HEK293 (cell line): ENCODE measurements at regions not wholly inside any gene's neighbourhood (a gene's known extent, or its start where the extent isn't known, plus 50 kb on each side); places are given as distances from the start of the nearest gene placed in this dataset.

Source experiments
- CTCF ChIA-PET: fragments of 350-600 bp; formaldehyde crosslinking; extraction: SDS; loops from one replicate; lab custom pipeline; 2021; ENCODE audit warnings: antibody characterized with exemption; lab: Yijun Ruan, JAX
- POLR2A ChIA-PET: fragments of 300-600 bp; formaldehyde crosslinking; extraction: SDS; loops from one replicate; lab custom pipeline; 2020; ENCODE audit warnings: antibody characterized with exemption, inconsistent platforms; lab: Yijun Ruan, JAX
- H3K27ac ChIP-seq: fragments of 200-500 bp; sonication (Bioruptor generic); 2 replicates; pipeline ENCODE4 v1.5.1; 2014; ENCODE audit warnings: low read depth, low read length, control low read depth, inconsistent platforms; ENCODE audit errors: extremely low read depth
- H3K36me3 ChIP-seq, 2 experiments: fragments of 200-500 bp in 1 of 2; sonication (Bioruptor generic) in 1 of 2; 1 replicate in 1 of 2; 2 replicates in 1 of 2; pipeline ENCODE4 v1.5.1; 2014 to 2017; ENCODE audit warnings: inconsistent platforms in 2 of 2, low read length in 2 of 2; ENCODE audit not compliant: control insufficient read depth in 2 of 2, insufficient read depth in 1 of 2
- H3K4me1 ChIP-seq: fragments of 200-500 bp; sonication (Bioruptor generic); 2 replicates; pipeline ENCODE4 v1.5.1; 2014; ENCODE audit warnings: mild to moderate bottlenecking, low read length, inconsistent platforms; ENCODE audit not compliant: control insufficient read depth, insufficient read depth
- H3K4me3 ChIP-seq: 2 replicates; pipeline ENCODE4 v1.5.1; 2011; ENCODE audit warnings: low read depth, mild to moderate bottlenecking, control low read depth, low read length, moderate library complexity
- H3K9me3 ChIP-seq: fragments of 200-500 bp; sonication (Bioruptor generic); 2 replicates; pipeline ENCODE4 v1.5.1; 2014; ENCODE audit warnings: low read depth, low read length, inconsistent platforms; ENCODE audit not compliant: control insufficient read depth, insufficient read depth
- BCL11B ChIP-seq: fragments of 450-650 bp; formaldehyde crosslinking; IDR thresholded peaks from 2 replicates; pipeline ENCODE4 v1.5.1; 2016; ENCODE audit warnings: low read depth, missing biosample characterization, missing genetic modification characterization
- HOXD13 ChIP-seq: sonication (generic); formaldehyde crosslinking; IDR thresholded peaks from 2 replicates; pipeline ENCODE4 v1.8.0; 2022; ENCODE audit warnings: missing genetic modification reagents, borderline replicate concordance
- IKZF3 ChIP-seq: fragments of 450-650 bp; IDR thresholded peaks from 2 replicates; pipeline ENCODE4 v1.5.0; 2018; ENCODE audit warnings: missing biosample characterization, mild to moderate bottlenecking, missing genetic modification characterization, moderate library complexity
- KLF8 ChIP-seq: fragments of 450-650 bp; formaldehyde crosslinking; IDR thresholded peaks from 2 replicates; pipeline ENCODE4 v1.5.1; 2016; ENCODE audit warnings: missing biosample characterization, missing genetic modification characterization
- MZF1 ChIP-seq: fragments of 450-650 bp; formaldehyde crosslinking; IDR thresholded peaks from 2 replicates; pipeline ENCODE4 v1.5.1; 2017; ENCODE audit warnings: missing biosample characterization, missing genetic modification characterization, borderline replicate concordance
- SALL2 ChIP-seq: fragments of 450-650 bp; formaldehyde crosslinking; IDR thresholded peaks from 2 replicates; pipeline ENCODE4 v1.5.0; 2017; ENCODE audit warnings: missing biosample characterization, mild to moderate bottlenecking, missing genetic modification characterization, borderline replicate concordance
- SP2 ChIP-seq: fragments of 450-650 bp; formaldehyde crosslinking; IDR thresholded peaks from 2 replicates; pipeline ENCODE4 v1.5.1; 2016; ENCODE audit warnings: missing biosample characterization, missing genetic modification characterization
- SP3 ChIP-seq: fragments of 450-650 bp; formaldehyde crosslinking; IDR thresholded peaks from 2 replicates; pipeline ENCODE4 v1.5.1; 2016; ENCODE audit warnings: missing biosample characterization, missing genetic modification characterization
- ZBTB1 ChIP-seq: fragments of 450-650 bp; formaldehyde crosslinking; IDR thresholded peaks from 2 replicates; pipeline ENCODE4 v1.5.1; 2016; ENCODE audit warnings: missing biosample characterization, missing genetic modification characterization
- ZBTB17 ChIP-seq: fragments of 450-650 bp; formaldehyde crosslinking; IDR thresholded peaks from 2 replicates; pipeline ENCODE4 v1.5.1; 2016; ENCODE audit warnings: missing biosample characterization, missing genetic modification characterization
- ZBTB8A ChIP-seq: fragments of 450-650 bp; formaldehyde crosslinking; IDR thresholded peaks from 2 replicates; pipeline ENCODE4 v1.5.1; 2016; ENCODE audit warnings: missing biosample characterization, missing genetic modification characterization
- ZNF10 ChIP-seq: fragments of 450-650 bp; formaldehyde crosslinking; IDR thresholded peaks from 2 replicates; pipeline ENCODE4 v1.5.1; 2017; ENCODE audit warnings: missing biosample characterization, missing genetic modification characterization
- ZNF112 ChIP-seq: fragments of 450-650 bp; formaldehyde crosslinking; IDR thresholded peaks from 2 replicates; pipeline ENCODE4 v1.5.0; 2017; ENCODE audit warnings: missing biosample characterization, missing genetic modification characterization
- ZNF132 ChIP-seq: fragments of 450-650 bp; formaldehyde crosslinking; IDR thresholded peaks from 2 replicates; pipeline ENCODE4 v1.5.1; 2017; ENCODE audit warnings: missing biosample characterization, missing genetic modification characterization, borderline replicate concordance
- ZNF16 ChIP-seq: fragments of 450-650 bp; formaldehyde crosslinking; IDR thresholded peaks from 2 replicates; pipeline ENCODE4 v1.5.1; 2016; ENCODE audit warnings: low read depth, missing biosample characterization, missing genetic modification characterization
- ZNF214 ChIP-seq: fragments of 450-650 bp; formaldehyde crosslinking; IDR thresholded peaks from 2 replicates; pipeline ENCODE4 v1.5.1; 2017; ENCODE audit warnings: missing biosample characterization, mild to moderate bottlenecking, missing genetic modification characterization, borderline replicate concordance
- ZNF335 ChIP-seq: fragments of 450-650 bp; formaldehyde crosslinking; conservative IDR thresholded peaks from 2 replicates; pipeline ENCODE4 v1.5.1; 2016; ENCODE audit warnings: missing biosample characterization, missing genetic modification characterization
- ZNF350 ChIP-seq: fragments of 450-650 bp; formaldehyde crosslinking; IDR thresholded peaks from 2 replicates; pipeline ENCODE4 v1.5.0; 2017; ENCODE audit warnings: missing biosample characterization, mild to moderate bottlenecking, missing genetic modification characterization
- ZNF391 ChIP-seq: fragments of 450-650 bp; formaldehyde crosslinking; IDR thresholded peaks from 2 replicates; pipeline ENCODE4 v1.5.1; 2016; ENCODE audit warnings: low read depth, missing biosample characterization, missing genetic modification characterization, borderline replicate concordance
- ZNF529 ChIP-seq: fragments of 450-650 bp; formaldehyde crosslinking; IDR thresholded peaks from 2 replicates; pipeline ENCODE4 v1.5.1; 2017; ENCODE audit warnings: missing genetic modification characterization, missing biosample characterization; ENCODE audit not compliant: insufficient replicate concordance
- ZNF610 ChIP-seq: fragments of 450-650 bp; formaldehyde crosslinking; IDR thresholded peaks from 2 replicates; pipeline ENCODE4 v1.5.1; 2016; ENCODE audit warnings: missing biosample characterization, missing genetic modification characterization, borderline replicate concordance
- ZNF654 ChIP-seq: fragments of 450-650 bp; formaldehyde crosslinking; IDR thresholded peaks from 2 replicates; pipeline ENCODE4 v1.5.1; 2016; ENCODE audit warnings: low read depth, missing biosample characterization, missing genetic modification characterization
- ZNF660 ChIP-seq: fragments of 450-650 bp; IDR thresholded peaks from 2 replicates; pipeline ENCODE4 v1.5.1; 2018; ENCODE audit warnings: missing biosample characterization, mild to moderate bottlenecking, missing genetic modification characterization
- ZNF785 ChIP-seq: fragments of 450-650 bp; formaldehyde crosslinking; IDR thresholded peaks from 2 replicates; pipeline ENCODE4 v1.5.1; 2016; ENCODE audit warnings: missing biosample characterization, missing genetic modification characterization
- ZSCAN16 ChIP-seq: fragments of 450-650 bp; formaldehyde crosslinking; IDR thresholded peaks from 2 replicates; pipeline ENCODE4 v1.5.1; 2016; ENCODE audit warnings: missing biosample characterization, missing genetic modification characterization
- ZSCAN23 ChIP-seq: fragments of 450-650 bp; formaldehyde crosslinking; IDR thresholded peaks from 2 replicates; pipeline ENCODE4 v1.5.1; 2016; ENCODE audit warnings: missing biosample characterization, missing genetic modification characterization
- TF ChIP-seq, protein P1 (sequence below): fragments of 450-650 bp; formaldehyde crosslinking; IDR thresholded peaks from 2 replicates; pipeline ENCODE4 v1.5.1; 2016; ENCODE audit warnings: missing biosample characterization, missing genetic modification characterization
- TF ChIP-seq, protein P2 (sequence below): fragments of 450-650 bp; formaldehyde crosslinking; IDR thresholded peaks from 2 replicates; pipeline ENCODE4 v1.5.1; 2017; ENCODE audit warnings: missing biosample characterization, missing genetic modification characterization
- TF ChIP-seq, protein P3 (sequence below): fragments of 450-650 bp; formaldehyde crosslinking; IDR thresholded peaks from 2 replicates; pipeline ENCODE4 v1.5.1; 2016; ENCODE audit warnings: missing biosample characterization, missing genetic modification characterization

DNA sequence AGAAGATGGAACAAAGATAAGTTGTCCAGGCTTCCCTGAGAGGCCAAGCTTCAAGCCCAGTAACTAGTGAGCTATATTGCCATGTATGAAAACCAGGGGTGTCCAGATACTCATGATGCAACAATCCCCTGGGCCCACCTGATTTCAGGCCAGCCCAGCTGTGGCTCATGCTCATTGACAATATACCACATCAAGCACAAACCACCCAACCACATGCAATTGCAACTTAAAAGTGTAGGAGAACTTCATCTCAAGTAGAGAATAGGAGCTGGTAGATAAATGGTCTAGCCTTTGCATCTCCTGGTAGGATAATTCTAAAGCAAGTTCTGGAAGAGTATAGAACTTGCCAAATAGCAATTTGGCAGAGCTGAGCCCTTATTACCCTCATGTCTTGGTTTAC is 561.3 kb downstream of the IGSF11 start:
- ChIA-PET POLR2A (no interaction called here), CTCF (no interaction called here)
- Histone ChIP-seq H3K4me3 (no peak overlapping the region), H3K9me3 (no peaks in the 10 kb centered on the region), H3K27ac (no peak overlapping the region), H3K4me1 (no peaks in the 10 kb centered on the region), H3K36me3 (no peaks in the 10 kb centered on the region)
- TF ChIP-seq MZF1 (tag by site-specific recombination) (no peak), ZNF350 (tag by site-specific recombination) (no peak), SP2 (tag by site-specific recombination) (no peak), ZNF10 (no peak), SP3 (no peak), ZNF112 (no peak), ZNF16 (tag by site-specific recombination) (no peak), ZBTB17 (no peak), ZNF660 (no peak), ZNF335 (tag by site-specific recombination) (no peak), KLF8 (tag by site-specific recombination) (no peak), ZBTB8A (tag by site-specific recombination) (no peak), ZNF132 (tag by site-specific recombination) (no peak), ZNF610 (tag by site-specific recombination) (no peak), ZSCAN16 (tag by site-specific recombination) (no peak), ZBTB1 (tag by site-specific recombination) (no peak), ZNF654 (tag by site-specific recombination) (no peak), SALL2 (tag by site-specific recombination) (no peak), ZNF391 (tag by site-specific recombination) (no peak)
- TF ChIP-seq, protein P1, sequence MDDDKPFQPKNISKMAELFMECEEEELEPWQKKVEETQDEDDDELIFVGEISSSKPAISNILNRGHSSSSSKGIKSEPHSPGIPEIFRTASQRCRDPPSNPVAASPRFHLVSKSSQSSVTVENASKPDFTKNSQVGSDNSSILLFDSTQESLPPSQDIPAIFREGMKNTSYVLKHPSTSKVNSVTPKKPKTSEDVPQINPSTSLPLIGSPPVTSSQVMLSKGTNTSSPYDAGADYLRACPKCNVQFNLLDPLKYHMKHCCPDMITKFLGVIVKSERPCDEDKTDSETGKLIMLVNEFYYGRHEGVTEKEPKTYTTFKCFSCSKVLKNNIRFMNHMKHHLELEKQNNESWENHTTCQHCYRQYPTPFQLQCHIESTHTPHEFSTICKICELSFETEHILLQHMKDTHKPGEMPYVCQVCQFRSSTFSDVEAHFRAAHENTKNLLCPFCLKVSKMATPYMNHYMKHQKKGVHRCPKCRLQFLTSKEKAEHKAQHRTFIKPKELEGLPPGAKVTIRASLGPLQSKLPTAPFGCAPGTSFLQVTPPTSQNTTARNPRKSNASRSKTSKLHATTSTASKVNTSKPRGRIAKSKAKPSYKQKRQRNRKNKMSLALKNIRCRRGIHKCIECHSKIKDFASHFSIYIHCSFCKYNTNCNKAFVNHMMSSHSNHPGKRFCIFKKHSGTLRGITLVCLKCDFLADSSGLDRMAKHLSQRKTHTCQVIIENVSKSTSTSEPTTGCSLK, result no peak

DNA sequence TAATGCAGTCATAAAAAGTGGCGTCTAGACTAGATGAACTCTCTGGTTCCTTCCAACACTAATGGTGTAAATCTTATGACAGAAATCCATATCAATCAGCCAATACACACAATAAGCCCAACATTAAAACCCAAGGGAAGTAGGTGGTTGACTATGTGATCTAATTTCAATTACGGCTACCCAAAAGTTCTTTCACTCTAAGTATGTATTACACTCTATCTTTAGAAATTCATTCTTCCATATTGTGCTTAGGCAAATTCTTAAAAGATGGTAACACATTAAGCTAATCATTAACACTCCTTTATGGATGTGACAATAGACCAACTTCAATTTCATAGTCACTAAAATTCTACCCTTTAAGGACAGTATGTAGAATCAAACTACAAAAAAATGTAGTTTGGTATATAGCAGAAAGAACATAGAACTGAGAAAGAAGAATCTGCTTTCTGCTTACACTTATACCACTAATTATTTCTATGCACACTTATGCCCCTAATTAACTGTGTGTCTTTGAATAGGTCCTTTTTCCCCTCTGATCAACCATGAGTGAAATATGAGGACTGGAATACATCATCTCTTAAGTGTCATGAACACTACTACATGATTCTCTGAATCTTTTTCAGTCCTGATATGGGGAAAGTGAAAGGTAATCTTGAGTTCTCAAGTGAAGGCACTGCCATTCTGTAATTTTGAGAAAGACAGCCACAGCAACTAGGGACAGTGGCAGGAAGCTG is 557.6 kb downstream of the IGSF11 start:
- no peak for TF ChIP-seq ZNF785 (tag by site-specific recombination)
- no peak for TF ChIP-seq ZSCAN23 (tag by site-specific recombination)
- TF ChIP-seq ZBTB8A (tag by site-specific recombination), result no peak
- TF ChIP-seq, protein P2, sequence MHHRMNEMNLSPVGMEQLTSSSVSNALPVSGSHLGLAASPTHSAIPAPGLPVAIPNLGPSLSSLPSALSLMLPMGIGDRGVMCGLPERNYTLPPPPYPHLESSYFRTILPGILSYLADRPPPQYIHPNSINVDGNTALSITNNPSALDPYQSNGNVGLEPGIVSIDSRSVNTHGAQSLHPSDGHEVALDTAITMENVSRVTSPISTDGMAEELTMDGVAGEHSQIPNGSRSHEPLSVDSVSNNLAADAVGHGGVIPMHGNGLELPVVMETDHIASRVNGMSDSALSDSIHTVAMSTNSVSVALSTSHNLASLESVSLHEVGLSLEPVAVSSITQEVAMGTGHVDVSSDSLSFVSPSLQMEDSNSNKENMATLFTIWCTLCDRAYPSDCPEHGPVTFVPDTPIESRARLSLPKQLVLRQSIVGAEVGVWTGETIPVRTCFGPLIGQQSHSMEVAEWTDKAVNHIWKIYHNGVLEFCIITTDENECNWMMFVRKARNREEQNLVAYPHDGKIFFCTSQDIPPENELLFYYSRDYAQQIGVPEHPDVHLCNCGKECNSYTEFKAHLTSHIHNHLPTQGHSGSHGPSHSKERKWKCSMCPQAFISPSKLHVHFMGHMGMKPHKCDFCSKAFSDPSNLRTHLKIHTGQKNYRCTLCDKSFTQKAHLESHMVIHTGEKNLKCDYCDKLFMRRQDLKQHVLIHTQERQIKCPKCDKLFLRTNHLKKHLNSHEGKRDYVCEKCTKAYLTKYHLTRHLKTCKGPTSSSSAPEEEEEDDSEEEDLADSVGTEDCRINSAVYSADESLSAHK (tag by site-specific recombination), result no peak
- TF ChIP-seq ZNF214 (tag by site-specific recombination), result no peak
- no peak for TF ChIP-seq ZNF529
- TF ChIP-seq IKZF3 (tag by site-specific recombination), result no peak
- TF ChIP-seq BCL11B (tag by site-specific recombination), result no peak
- TF ChIP-seq ZNF610 (tag by site-specific recombination), result no peak
- TF ChIP-seq, protein P3, sequence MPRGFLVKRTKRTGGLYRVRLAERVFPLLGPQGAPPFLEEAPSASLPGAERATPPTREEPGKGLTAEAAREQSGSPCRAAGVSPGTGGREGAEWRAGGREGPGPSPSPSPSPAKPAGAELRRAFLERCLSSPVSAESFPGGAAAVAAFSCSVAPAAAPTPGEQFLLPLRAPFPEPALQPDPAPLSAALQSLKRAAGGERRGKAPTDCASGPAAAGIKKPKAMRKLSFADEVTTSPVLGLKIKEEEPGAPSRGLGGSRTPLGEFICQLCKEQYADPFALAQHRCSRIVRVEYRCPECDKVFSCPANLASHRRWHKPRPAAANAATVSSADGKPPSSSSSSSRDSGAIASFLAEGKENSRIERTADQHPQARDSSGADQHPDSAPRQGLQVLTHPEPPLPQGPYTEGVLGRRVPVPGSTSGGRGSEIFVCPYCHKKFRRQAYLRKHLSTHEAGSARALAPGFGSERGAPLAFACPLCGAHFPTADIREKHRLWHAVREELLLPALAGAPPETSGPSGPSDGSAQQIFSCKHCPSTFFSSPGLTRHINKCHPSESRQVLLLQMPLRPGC (tag by site-specific recombination), result no peak
- no peak for TF ChIP-seq HOXD13 (CRISPR knock-in tag)
- no peaks in the 10 kb centered on the region for H3K36me3 ChIP-seq
- POLR2A ChIA-PET, result no interaction called here
- no peaks in the 10 kb centered on the region for H3K4me1 ChIP-seq
- H3K27ac ChIP-seq, result no peak overlapping the region
- H3K9me3 ChIP-seq, result no peaks in the 10 kb centered on the region
- no peak overlapping the region for H3K4me3 ChIP-seq
- CTCF ChIA-PET, result no interaction called here
